GM18951 (cell line): ENCODE measurements at regions not wholly inside any gene's neighbourhood (a gene's known extent, or its start where the extent isn't known, plus 50 kb on each side); places are given as distances from the start of the nearest gene placed in this dataset.

ENCODE experiments used
- POLR2A ChIP-seq: IDR thresholded peaks from 4 replicates; pipeline ENCODE4 v1.6.1; 2011; ENCODE audit warnings: mild to moderate bottlenecking; ENCODE audit not compliant: insufficient read length, insufficient read depth; ENCODE audit errors: extremely low read depth
- in situ Hi-C: fragments of 300-500 bp; cut with MboI; formaldehyde crosslinking; loops from one replicate; pipeline ENCODE4 v1.12.0; 2022; ENCODE audit warnings: low sequenced_read_pairs, mixed read lengths, inconsistent platforms; ENCODE audit not compliant: unreplicated experiment

DNA sequence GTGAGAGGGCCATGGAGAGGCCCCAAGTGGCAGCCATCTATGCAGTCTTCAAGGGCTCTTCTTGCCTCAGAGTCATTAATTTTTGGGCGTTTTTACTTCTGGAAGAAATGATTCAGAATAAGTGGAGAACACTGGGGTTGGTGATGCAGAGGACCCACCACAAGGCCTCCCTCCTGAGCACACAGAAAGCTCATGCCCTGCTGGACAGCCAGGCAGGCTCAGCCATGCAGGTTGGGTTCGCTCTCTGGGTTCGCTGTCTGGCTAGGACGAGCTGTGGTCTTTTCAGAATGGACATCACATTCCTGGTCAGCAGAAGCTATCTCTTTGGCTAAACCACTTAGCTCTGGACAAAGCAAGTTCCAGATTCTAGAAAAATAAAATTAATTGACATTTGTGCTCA, 480.8 kb downstream of the RPS24 start:
- no peak for TF ChIP-seq POLR2A

DNA sequence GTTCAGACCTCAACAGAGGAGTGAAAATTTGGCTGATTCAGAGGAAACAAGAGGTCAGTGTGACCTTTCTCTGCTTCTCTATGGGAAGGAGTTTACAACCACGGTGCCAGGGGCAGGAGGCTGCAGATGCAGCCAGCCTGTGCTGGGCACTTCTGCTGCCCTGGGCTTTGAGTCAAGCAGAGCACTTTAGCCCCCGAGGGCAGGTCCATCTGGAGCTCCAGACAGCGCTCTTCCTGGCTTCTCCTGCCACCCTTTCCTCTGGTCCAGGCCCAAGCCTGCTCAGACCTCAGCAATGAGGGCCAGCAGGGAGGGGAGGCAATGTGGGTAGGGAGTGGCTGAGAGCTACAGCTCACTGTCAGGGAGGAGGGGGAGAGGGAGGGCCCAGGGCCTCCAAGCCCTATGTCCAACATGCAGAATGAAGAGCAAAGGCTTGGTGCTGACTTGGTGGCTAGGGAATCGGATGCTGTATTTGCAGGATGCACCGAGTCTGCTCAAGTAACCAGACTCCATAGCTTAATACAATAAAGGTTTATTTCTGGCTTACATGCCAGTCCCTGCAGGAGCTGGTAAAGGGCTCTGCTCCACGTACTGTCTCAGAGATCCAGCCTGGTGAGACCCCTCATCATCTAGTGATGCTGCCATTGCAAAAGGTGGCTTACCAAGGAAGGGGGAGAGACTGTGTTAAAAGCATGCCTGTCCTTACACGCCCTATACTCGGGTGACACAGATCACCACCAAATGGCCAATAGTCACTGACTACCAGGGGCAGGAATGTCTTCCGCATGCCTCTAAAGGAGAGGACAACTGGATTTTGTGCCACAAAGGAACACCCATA, 481.6 kb downstream of the RPS24 start:
- in situ Hi-C loops: no loop called here

More for the DNA sequence above, 480.8 kb downstream of the RPS24 start:
- in situ Hi-C loops: no loop called here

DNA sequence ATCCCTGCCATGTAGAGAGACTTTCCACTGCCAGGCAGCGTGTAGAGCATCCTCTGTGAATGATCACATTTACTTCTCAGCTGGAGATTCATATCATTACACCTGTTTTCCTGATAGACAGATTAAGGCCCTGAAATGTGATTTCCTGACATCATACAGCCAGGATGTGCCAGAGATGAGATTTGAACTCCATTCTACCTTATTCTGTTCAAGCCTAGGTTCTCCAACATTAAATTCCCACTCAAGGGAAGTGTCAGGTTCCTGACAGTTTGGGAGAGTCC, 482.1 kb downstream of the RPS24 start:
- TF ChIP-seq POLR2A: no peak
- in situ Hi-C loops: no loop called here

More for the DNA sequence above, 481.6 kb downstream of the RPS24 start:
- TF ChIP-seq POLR2A: no peak

DNA sequence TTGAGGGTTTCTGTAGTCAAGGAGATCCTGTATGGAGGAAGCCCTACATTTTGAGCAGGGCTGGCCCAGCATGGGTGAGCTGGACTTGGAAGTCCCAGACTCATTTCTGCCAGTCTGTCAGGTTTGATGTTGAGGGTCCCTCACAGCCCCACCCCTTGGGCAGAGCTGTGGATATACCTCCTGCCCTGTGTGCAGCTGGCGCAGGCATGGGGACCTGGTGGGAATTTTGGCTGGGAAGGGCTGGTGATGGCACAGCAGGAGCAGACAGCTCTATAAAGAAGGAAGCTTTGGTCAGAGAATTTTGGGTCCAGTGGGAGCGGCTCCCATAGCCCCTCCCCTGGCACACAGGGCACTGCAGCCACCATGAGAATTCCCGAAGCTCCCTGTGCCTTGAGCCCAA, 482.6 kb downstream of the RPS24 start:
- TF ChIP-seq POLR2A: no peak
- in situ Hi-C loops: no loop called here

DNA sequence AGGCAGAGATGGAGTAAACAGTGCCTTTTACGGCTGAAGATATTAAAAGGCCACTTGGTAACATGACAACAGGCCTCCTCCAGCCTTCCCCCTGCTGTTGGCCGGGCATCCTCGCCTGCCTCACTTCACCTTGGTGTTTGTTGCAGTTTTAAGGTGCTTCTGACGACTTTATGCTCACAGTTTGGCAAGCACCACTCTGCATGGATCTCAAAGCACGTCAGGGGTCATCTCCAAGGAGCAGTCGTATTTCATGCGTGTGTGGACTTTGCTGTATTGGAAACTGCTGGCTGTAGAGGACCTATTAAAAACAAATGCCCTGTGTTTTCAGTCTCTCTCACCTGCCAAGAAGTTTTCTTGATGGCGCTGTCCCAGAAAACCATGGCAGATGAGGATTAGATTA, 483.1 kb downstream of the RPS24 start:
- no peak for TF ChIP-seq POLR2A
- in situ Hi-C loops: no loop called here

DNA sequence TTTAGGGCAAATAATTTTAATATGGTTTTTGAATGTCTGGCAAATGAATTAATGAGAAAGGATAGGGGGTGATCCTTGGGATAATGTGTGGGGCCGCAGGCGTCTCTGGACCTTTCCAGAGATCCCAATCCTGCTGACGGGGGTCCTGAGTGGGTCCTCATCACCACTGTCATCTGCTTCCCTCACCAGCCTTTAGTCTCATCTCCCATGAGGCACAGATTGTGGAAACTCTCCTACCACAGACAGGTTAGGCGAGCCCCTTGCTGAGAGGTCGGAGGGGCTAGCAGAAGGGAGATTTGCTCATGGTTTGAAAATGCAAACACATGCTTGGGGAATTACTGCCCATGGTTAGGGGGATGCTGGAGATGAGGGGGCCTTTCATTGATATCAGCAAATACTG, 484.6 kb downstream of the RPS24 start:
- TF ChIP-seq POLR2A: no peak
- in situ Hi-C loops: no loop called here

DNA sequence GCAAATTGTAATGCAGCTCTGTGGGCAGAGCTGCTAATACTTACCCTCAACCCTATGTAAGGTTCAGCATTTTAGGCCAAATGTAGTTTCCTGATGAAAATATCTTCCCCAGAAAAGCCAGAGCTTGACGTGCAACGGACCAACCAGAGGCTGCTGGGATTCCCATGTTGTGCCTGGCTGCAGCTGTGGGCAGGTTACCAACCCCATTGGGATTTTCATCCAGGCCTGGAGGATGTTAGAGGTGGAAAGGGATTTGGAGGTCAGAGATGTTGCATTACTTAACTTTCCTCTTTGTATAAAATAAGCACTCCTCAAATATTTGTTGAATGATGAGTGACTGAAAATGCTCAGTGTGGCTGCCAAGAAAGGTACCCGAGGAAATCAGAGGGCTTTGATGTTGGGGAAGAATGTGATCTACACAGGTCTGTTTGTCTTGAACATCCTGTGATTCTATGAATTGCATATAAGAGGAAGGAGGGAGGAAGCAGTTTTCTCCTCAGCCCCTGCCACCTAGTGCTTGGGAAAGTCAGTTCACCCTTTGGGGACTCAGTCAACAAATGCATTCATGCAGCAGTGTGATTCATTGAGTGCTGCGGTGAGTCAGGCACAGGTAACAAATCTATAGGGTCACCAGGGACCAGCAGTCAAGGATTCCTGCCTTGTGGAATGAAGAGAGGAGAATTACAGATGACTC, 487.2 kb downstream of the RPS24 start:
- in situ Hi-C loops: no loop called here
- no peak for TF ChIP-seq POLR2A

DNA sequence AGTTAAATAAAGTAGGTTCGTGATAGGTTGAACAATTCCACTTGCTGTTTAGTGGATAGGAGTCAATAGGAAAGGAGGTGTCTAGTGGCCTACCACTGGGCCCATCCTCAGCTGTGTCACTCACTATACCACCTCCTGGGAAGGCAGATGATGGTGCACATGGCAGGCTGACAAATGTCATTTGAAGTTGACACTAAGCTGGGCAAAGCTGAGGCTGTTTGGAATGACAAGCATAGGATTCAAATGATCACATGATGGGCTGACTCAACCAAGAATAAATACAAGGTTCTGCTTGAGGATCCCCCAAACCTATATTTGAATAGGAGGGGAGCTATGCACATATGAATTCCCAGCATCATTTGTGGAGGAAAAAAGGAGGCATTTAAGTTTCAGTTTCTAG, 489.8 kb downstream of the RPS24 start:
- in situ Hi-C loops: no loop called here
- no peak for TF ChIP-seq POLR2A

DNA sequence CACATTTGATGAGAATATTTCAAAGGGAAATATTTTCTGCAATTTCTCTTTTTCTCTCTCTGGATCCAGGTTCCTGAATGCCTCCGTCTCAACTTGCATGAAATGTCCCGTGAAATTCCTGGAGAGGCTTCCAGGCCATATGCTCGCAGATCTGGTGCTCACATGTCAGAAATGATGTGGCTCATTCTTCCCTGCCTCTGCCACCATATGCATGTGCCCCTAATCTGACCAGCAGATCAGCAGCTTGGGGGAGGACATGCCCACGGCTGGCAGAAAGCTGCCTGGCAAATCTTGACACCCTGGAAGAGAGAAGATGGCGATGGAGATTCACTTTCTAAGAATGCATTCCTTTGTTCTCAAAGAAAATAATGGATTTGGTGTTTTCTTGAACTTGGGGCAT, 490.7 kb downstream of the RPS24 start:
- in situ Hi-C loops: no loop called here
- no peak for TF ChIP-seq POLR2A

DNA sequence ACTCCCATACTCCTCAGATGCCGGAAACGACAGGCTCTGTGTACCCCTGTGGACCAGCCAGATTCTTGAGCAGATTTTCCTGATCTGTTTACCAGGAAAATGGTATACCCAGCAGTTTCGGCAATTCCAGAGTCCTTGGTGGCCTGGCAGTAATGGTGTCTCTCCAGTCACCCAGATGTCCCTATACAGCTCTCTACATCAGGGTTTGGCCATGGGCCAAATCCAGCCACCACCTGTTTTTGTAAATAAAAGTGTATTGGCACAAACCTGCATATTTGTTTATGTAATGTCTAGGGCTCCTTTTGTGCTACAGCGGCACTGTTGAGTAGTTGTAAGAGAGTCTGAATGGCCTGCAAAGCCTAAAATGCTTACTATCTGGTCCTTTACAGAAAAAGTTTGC, 491.3 kb downstream of the RPS24 start:
- in situ Hi-C loops: no loop called here
- no peak for TF ChIP-seq POLR2A

DNA sequence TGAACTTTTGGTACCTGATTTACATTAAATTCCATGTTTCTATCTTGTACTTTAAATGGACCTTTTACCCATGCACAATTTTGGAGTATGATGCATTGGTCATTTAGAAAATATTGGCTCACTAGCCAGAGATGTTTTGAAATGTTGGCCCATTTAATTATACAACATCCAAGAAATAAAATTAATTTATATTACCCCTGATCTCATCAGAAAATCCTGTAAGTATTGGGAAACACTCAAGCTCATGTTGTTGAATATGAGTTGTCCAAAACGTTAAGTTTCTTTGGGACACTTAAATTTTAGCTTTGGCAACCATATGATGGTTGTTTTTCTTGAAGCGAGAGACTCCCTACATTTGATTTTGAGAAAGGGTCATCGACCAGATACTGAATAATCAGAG, 492.7 kb downstream of the RPS24 start:
- no peak for TF ChIP-seq POLR2A
- in situ Hi-C loops: no loop called here

DNA sequence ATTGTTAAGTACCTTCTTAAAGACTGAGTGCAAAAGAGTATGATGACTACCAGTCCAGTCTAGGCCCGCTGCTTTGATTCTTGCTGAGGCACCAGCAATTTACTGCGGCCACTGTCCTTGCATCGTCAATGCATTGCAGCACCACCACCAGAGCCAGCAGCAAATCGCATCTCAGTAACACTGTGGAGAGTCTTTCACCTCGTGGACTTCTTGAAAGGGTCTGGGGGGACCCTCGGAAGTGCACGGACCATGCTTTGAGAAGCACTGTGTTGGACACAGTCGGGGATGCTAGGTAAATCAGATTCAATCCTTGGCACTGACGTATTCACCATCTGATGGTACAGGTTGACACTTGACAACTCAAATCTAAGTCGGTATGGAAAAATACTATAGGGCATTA, 493.6 kb downstream of the RPS24 start:
- TF ChIP-seq POLR2A: no peak
- in situ Hi-C loops: no loop called here

DNA sequence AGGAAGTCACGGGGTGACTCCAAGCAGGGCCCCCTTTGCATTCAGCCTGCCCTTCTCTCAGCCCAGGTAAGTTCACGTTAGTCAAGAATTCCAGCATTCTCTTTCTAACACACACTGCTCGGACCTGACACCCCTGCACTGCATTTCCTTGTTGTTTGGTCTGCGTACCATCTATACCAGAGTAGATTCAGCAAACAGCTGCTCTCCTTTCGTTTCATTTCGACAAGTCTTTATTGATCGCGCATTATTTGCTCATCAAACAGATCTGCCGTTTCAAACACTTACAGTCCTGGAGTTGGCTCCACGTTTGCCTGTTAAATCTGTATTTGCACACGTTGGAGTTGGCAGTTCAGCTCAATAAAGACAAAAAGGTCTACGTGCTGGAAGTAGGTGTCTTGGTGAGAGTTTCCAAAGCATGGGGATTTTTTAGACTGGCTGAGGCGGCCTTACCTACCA, 495.1 kb downstream of the RPS24 start:
- TF ChIP-seq POLR2A: no peak
- in situ Hi-C loops: no loop called here

DNA sequence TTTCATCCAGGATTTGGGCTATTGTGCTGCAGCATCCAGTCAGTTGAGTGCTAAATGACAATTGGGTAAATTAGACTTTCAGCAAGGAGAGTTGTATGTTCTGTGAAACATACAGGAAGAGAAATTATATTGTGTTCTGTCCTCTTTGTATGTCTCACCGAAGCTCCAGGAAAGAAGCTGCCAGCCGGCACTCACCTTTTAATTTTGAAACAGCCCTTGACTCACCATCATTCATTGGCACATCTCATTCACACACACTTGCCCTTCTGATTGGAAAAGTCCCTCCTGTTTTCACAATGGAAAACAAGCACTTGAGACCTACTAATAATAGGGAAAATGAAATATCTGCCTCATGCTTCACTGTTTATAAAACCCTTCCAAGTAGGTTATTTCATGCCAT, 495.6 kb downstream of the RPS24 start:
- no peak for TF ChIP-seq POLR2A
- in situ Hi-C loops: no loop called here
